ENCODE measurements at regions not wholly inside any gene's neighbourhood (a gene's known extent, or its start where the extent isn't known, plus 50 kb on each side); places are given as distances from the start of the nearest gene placed in this dataset.

- TF ChIP-seq, protein P1, sequence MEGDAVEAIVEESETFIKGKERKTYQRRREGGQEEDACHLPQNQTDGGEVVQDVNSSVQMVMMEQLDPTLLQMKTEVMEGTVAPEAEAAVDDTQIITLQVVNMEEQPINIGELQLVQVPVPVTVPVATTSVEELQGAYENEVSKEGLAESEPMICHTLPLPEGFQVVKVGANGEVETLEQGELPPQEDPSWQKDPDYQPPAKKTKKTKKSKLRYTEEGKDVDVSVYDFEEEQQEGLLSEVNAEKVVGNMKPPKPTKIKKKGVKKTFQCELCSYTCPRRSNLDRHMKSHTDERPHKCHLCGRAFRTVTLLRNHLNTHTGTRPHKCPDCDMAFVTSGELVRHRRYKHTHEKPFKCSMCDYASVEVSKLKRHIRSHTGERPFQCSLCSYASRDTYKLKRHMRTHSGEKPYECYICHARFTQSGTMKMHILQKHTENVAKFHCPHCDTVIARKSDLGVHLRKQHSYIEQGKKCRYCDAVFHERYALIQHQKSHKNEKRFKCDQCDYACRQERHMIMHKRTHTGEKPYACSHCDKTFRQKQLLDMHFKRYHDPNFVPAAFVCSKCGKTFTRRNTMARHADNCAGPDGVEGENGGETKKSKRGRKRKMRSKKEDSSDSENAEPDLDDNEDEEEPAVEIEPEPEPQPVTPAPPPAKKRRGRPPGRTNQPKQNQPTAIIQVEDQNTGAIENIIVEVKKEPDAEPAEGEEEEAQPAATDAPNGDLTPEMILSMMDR (IDR thresholded peaks at IDR 0.05; ENCODE audit: unreplicated experiment in 3 of 3) = no peak
- H3K4me1 Mint-ChIP-seq = peaks cover 13% of the 10 kb centered on the region
- H3K9me3 Mint-ChIP-seq = peaks cover 15% of the 10 kb centered on the region
- H3K36me3 Mint-ChIP-seq (ENCODE audit: low read depth) = peaks cover 11% of the 10 kb centered on the region
- peak overlapping the region in 1 of 3 experiments; percentile 61 for H3K27ac Mint-ChIP-seq
- no peaks in the 10 kb centered on the region for H3K27me3 Mint-ChIP-seq (ENCODE audit: low read depth)
- no peak overlapping the region for H3K4me3 Mint-ChIP-seq
Measured at GRCh38 chr1:222912730-222913129, 97.9 kb downstream of the DISP1 start.

DNA sequence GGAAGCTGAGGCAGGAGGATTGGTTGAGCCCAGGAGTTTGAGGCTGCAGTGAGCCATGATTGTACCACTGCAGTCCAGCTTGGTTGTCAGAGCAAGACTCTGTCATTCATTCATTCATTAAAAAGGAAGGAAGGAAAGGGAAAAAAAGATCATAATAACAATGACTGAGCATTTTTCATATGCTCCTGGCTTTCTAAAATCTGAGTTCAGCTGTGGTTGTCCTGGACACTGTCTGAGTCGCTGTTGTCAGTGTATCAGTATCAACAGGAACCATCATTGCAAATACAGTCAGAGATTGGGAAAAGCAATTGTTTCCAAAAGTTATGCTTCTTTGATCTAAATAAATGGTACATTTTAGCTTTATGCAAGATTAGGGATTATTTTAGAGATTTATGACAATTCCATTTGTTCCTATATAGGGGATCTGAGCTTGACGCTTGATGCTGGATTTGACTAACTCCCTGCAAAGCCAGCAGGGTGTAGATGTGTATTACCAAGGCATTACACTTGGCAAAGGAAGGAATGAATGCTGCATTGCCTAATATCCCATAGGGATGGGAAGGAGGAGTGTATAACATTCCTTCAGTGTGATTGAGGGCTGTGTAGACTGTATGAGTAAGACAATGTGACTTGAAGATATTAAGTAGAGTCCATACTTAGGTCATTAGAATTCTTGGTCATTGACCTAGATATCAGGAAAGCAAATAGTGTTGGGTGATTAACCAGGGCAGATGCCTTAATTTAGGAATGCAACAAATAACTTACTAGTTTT lies 100.2 kb downstream of the DISP1 start:
- Mint-ChIP-seq H3K4me3 (no peak overlapping the region), H3K4me1 (peaks cover 25% of the 10 kb centered on the region)

DNA sequence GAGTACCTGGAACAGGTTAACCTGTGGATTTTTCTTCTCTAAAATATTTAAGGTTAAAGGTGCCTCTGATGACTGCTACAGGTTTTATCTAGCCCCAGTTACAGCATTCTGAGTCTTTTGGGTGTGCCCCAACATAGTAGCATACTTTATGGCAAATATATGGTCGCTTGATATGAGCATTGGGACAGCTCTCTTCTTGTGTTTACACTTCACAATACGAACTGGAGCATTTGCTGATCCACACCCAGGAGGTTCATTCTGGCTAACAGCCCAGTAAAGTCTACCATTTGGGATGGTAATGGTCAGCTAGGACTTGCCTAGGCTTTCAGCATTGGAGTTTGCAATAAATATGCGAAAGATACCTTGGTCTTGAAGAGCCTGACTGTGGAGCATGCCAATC lies 101.3 kb downstream of the DISP1 start:
- H3K4me3 Mint-ChIP-seq = no peak overlapping the region
- H3K4me1 Mint-ChIP-seq = peaks cover 30% of the 10 kb centered on the region
- H3K36me3 Mint-ChIP-seq (ENCODE audit: low read depth) = peaks cover 25% of the 10 kb centered on the region
- peaks cover 24% of the 10 kb centered on the region for H3K9me3 Mint-ChIP-seq
- H3K27me3 Mint-ChIP-seq (ENCODE audit: low read depth) = no peaks in the 10 kb centered on the region
- no peak overlapping the region for H3K27ac Mint-ChIP-seq
- TF ChIP-seq, protein P1 (IDR thresholded peaks at IDR 0.05; ENCODE audit: unreplicated experiment in 3 of 3) = no peak

More for the DNA sequence above, 100.2 kb downstream of the DISP1 start:
- TF ChIP-seq, protein P1 (IDR thresholded peaks at IDR 0.05; ENCODE audit: unreplicated experiment in 3 of 3) = no peak
- Mint-ChIP-seq H3K27ac (peak overlapping the region in 2 of 3 experiments; percentile 10 to 49), H3K36me3 (ENCODE audit: low read depth) (peaks cover 25% of the 10 kb centered on the region), H3K27me3 (ENCODE audit: low read depth) (no peaks in the 10 kb centered on the region), H3K9me3 (peaks cover 24% of the 10 kb centered on the region)

DNA sequence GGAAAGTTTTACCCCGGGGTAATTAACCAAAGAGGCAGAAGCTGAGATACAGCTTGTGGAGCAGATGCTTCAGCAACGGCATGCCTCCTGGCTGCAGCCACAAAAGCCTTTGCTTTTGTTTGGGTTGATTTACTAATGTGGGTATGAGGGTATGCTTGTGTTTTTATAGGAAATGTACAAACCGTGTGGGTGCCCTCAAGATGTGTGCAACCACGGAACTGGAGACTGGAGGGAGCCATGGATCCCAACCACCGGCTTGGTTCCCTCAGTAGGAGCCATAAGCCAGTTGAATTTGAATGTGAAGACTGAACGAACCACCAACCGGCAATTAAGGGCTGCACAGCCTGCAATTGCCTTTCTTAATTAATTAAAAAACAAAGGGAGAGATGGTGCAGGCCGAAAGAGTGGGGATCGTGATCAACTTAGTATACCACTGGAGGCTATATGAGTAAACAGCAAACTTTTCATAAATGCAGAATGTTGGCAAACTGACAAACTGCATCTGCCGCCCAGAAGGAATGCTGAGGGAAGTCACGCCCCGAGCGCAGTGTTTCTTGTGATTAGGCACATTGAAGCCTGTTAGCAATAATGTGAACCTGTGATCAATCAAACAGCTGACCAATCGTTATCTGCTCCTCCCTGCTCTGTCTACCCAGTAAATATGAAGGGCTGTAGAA lies 104.1 kb downstream of the DISP1 start:
- no peak overlapping the region for H3K4me3 Mint-ChIP-seq
- H3K27me3 Mint-ChIP-seq (ENCODE audit: low read depth) = no peaks in the 10 kb centered on the region
- H3K27ac Mint-ChIP-seq = peak overlapping the region; percentile 54 to 59 (median 58)
- peaks cover 24% of the 10 kb centered on the region for H3K9me3 Mint-ChIP-seq
- peaks cover 25% of the 10 kb centered on the region for H3K36me3 Mint-ChIP-seq (ENCODE audit: low read depth)
- TF ChIP-seq, protein P1 (IDR thresholded peaks at IDR 0.05; ENCODE audit: unreplicated experiment in 3 of 3) = no peak
- peaks cover 24% of the 10 kb centered on the region for H3K4me1 Mint-ChIP-seq

GRCh38 chr1:222919478-222919865 lies 104.6 kb downstream of the DISP1 start:
- H3K27ac Mint-ChIP-seq = peak overlapping the region; percentile 54 to 59 (median 58)
- no peak overlapping the region for H3K4me3 Mint-ChIP-seq
- H3K4me1 Mint-ChIP-seq = peaks cover 24% of the 10 kb centered on the region
- TF ChIP-seq, protein P1 (IDR thresholded peaks at IDR 0.05; ENCODE audit: unreplicated experiment in 3 of 3) = no peak
- peaks cover 24% of the 10 kb centered on the region for H3K9me3 Mint-ChIP-seq
- no peaks in the 10 kb centered on the region for H3K27me3 Mint-ChIP-seq (ENCODE audit: low read depth)
- H3K36me3 Mint-ChIP-seq (ENCODE audit: low read depth) = peaks cover 25% of the 10 kb centered on the region

All from nephron (organoid).